ENCODE measurements at regions not wholly inside any gene's neighbourhood (a gene's known extent, or its start where the extent isn't known, plus 50 kb on each side); places are given as distances from the start of the nearest gene placed in this dataset.

DNA sequence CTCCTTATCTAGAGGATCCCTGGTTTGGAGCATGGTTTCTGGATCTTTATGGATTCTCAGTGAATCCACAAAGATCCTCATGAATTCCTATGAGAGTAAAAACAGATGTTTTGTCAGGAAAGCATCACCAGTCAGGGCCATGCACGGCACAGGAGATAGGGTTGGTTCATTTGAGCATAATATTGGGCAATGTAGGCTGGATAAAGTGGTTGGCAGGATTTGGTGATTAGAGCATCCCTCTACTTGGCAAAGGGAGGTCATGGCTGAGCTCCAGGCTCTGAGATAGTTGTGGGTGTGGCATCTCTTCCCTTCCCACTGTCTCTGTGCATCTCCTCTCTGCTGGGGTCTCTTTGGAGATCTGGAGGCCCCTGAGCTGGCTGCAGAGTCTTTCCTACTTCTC, 149.8 kb downstream of the DACT1 start:
- Histone ChIP-seq H3K9me3 (ENCODE audit: control insufficient read depth, low read depth, low read length) (no peaks in the 10 kb centered on the region), H4K91ac (ENCODE audit: insufficient read length, low read depth, low read length) (no peak overlapping the region), H3T11ph (ENCODE audit: low read length) (no peak overlapping the region), H4K8ac (replicated peaks; ENCODE audit: insufficient read length, low read depth, low read length) (no peak overlapping the region), H3K79me1 (ENCODE audit: insufficient read depth, low read depth, low read length, poor library complexity, severe bottlenecking) (no peaks in the 10 kb centered on the region), H3K9ac (ENCODE audit: extremely low read depth, insufficient read length, low read length) (no peak overlapping the region), H3K79me2 (ENCODE audit: insufficient read depth, low read length) (no peaks in the 10 kb centered on the region), H3K4ac (ENCODE audit: low read depth, low read length) (no peak overlapping the region), H2BK12ac (ENCODE audit: insufficient read length, low read depth, low read length) (no peak overlapping the region), H3K56ac (ENCODE audit: insufficient read length, low read depth, low read length) (no peak overlapping the region), H2AK5ac (ENCODE audit: insufficient read length, low read length) (no peak overlapping the region), H3K4me2 (ENCODE audit: insufficient read depth, insufficient read length, low read length) (no peak overlapping the region), H4K5ac (ENCODE audit: insufficient read length, low read depth, low read length) (no peak overlapping the region), H3K4me1 (ENCODE audit: insufficient read depth, low read length) (peaks cover 2% of the 10 kb centered on the region; the same call in 1 of the 2 replicates), H3K27ac (ENCODE audit: insufficient read length, low read depth, low read length) (no peak overlapping the region), H2BK15ac (ENCODE audit: low read depth, low read length) (no peak overlapping the region), H3K18ac (ENCODE audit: insufficient read length, low read depth, low read length) (no peak overlapping the region), H3K27me3 (ENCODE audit: insufficient read depth, low read length) (no peaks in the 10 kb centered on the region), H3K23ac (ENCODE audit: insufficient read length, low read depth, low read length) (no peak overlapping the region), H2AFZ (ENCODE audit: low read length) (no peak overlapping the region), H3K23me2 (ENCODE audit: insufficient read length, low read depth, low read length, poor library complexity, severe bottlenecking) (no peaks in the 10 kb centered on the region), H3K14ac (ENCODE audit: insufficient read depth, low read length) (no peak overlapping the region), H4K20me1 (ENCODE audit: control insufficient read depth, insufficient read depth, insufficient read length) (no peaks in the 10 kb centered on the region), H2BK120ac (ENCODE audit: low read depth, low read length, poor library complexity, severe bottlenecking) (no peak overlapping the region), H2BK20ac (ENCODE audit: low read depth, low read length, poor library complexity, severe bottlenecking) (no peak overlapping the region), H2BK5ac (ENCODE audit: insufficient read length, low read length) (no peak overlapping the region)
- no peaks in the 10 kb centered on the region; a peak in 1 of 7 replicates for H3K36me3 Mint-ChIP-seq (ENCODE audit: insufficient read depth in 1 of 3, low read depth in 3 of 3)
- DNase-seq: no peak
- TF ChIP-seq, protein P1, sequence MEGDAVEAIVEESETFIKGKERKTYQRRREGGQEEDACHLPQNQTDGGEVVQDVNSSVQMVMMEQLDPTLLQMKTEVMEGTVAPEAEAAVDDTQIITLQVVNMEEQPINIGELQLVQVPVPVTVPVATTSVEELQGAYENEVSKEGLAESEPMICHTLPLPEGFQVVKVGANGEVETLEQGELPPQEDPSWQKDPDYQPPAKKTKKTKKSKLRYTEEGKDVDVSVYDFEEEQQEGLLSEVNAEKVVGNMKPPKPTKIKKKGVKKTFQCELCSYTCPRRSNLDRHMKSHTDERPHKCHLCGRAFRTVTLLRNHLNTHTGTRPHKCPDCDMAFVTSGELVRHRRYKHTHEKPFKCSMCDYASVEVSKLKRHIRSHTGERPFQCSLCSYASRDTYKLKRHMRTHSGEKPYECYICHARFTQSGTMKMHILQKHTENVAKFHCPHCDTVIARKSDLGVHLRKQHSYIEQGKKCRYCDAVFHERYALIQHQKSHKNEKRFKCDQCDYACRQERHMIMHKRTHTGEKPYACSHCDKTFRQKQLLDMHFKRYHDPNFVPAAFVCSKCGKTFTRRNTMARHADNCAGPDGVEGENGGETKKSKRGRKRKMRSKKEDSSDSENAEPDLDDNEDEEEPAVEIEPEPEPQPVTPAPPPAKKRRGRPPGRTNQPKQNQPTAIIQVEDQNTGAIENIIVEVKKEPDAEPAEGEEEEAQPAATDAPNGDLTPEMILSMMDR (conservative IDR thresholded peaks at IDR 0.05): no peak
- peaks cover 52% of the 10 kb centered on the region for H3K27me3 Mint-ChIP-seq (ENCODE audit: low read depth)
- H3K9me3 Mint-ChIP-seq: no peaks in the 10 kb centered on the region
- H3K4me1 Mint-ChIP-seq: peaks cover 25 to 28% of the 10 kb centered on the region in 2 experiments
- no peak overlapping the region for H3K27ac Mint-ChIP-seq
- no peak overlapping the region for H3K4me3 Mint-ChIP-seq
- WGBS (ENCODE audit: extremely low coverage, insufficient read length, low lambda C conversion rate): no CpG with 5 or more reads among the region's 1 CpG
